Naive B cell (primary cell): ENCODE measurements at regions not wholly inside any gene's neighbourhood (a gene's known extent, or its start where the extent isn't known, plus 50 kb on each side); places are given as distances from the start of the nearest gene placed in this dataset.
"Not testable (repeated sequence)": the region's sequence is repeated elsewhere in the genome, so short reads cannot be mapped to it uniquely, and the experiment has no call there.

Experiments
- ATAC-seq, 2 donors: fragments of 150-1000 bp; cut with Tn5 transposase; 2 replicates each; pipeline ENCODE4 v1.10.0; 2021; ENCODE audit warnings: low read depth in 2 of 2, mild to moderate bottlenecking in 2 of 2, moderate library complexity in 2 of 2
- DNase-seq: peaks from one replicate; pipeline ENCODE4 v3.0.0; 2022
- H3K27ac Mint-ChIP-seq, 6 donors: one replicate each; pipeline ENCODE4 v1.8.0; 2020 to 2022; ENCODE audit warnings: mild to moderate bottlenecking in 6 of 6, mixed read lengths in 6 of 6, moderate library complexity in 5 of 6, inconsistent platforms in 2 of 6
- H3K27me3 Mint-ChIP-seq, 3 donors: one replicate each; pipeline ENCODE4 v1.8.0; 2021 to 2022; ENCODE audit warnings: mixed read lengths in 3 of 3, mild to moderate bottlenecking in 1 of 3
- H3K36me3 Mint-ChIP-seq, 2 donors: one replicate each; pipeline ENCODE4 v1.8.0; 2020 to 2022; ENCODE audit warnings: mixed read lengths in 2 of 2, inconsistent platforms in 1 of 2, mild to moderate bottlenecking in 1 of 2
- H3K4me1 Mint-ChIP-seq, 3 donors: one replicate each; pipeline ENCODE4 v1.8.0; 2020 to 2022; ENCODE audit warnings: mixed read lengths in 3 of 3, inconsistent platforms in 1 of 3, mild to moderate bottlenecking in 1 of 3, moderate library complexity in 1 of 3
- H3K4me3 Mint-ChIP-seq, 8 donors: one replicate each; pipeline ENCODE4 v1.8.0; 2020 to 2022; ENCODE audit warnings: mild to moderate bottlenecking in 8 of 8, mixed read lengths in 8 of 8, moderate library complexity in 8 of 8, inconsistent platforms in 2 of 8
- H3K9me3 Mint-ChIP-seq, 7 donors: one replicate each; pipeline ENCODE4 v1.8.0; 2020 to 2022; ENCODE audit warnings: mixed read lengths in 7 of 7, mild to moderate bottlenecking in 5 of 7, inconsistent platforms in 2 of 7, moderate library complexity in 1 of 7

DNA sequence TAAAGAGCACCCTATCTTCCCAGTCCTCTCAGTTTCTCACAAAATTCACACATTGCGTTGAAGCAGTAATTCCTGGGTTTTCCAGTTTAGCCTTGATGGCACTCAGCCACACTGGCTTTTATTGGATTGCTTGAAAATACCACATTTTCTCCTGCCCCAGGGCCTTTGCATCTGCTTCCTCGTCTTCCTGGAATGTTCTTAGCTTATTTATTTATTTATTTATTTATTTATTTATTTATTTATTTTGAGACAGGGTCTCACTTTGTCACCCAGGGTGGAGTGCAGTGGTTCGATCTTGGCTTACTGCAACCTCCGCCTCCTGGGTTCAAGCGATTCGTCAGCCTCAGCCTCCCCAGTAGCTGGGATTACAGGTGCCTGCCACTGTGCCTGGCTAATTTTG is 680.0 kb upstream of the SALL1 start:
- H3K27ac Mint-ChIP-seq, ATAC-seq, H3K36me3 Mint-ChIP-seq, H3K4me1 Mint-ChIP-seq, H3K4me3 Mint-ChIP-seq, H3K27me3 Mint-ChIP-seq, DNase-seq: not testable (repeated sequence)
- peaks cover 0 to 11% (median 5%) of the 10 kb centered on the region in 7 donors for H3K9me3 Mint-ChIP-seq

DNA sequence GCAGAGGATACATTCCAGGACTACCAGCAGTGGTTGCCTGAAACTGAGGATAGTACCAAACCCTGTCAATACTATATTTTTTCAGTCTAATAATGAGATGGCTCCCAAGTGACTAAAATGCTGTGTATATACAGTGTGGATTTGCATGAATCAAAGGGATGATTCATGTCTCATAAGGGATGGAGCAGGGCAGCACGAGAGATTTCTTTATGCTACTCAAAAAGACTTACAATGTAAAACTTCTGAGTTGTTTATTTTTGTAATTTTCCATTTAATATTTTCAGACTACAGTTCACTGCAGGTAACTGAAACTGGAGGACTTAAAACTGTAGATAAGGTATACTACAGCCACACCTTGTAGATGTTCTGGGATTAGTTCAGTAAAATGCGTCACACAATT is 674.7 kb upstream of the SALL1 start:
- Mint-ChIP-seq H3K27ac (no peak overlapping the region), H3K4me3 (no peak overlapping the region), H3K4me1 (no peaks in the 10 kb centered on the region), H3K36me3 (no peaks in the 10 kb centered on the region), H3K9me3 (peaks cover 0 to 9% (median 2%) of the 10 kb centered on the region in 7 donors), H3K27me3 (no peaks in the 10 kb centered on the region)
- ATAC-seq: no peak
- no peak for DNase-seq

DNA sequence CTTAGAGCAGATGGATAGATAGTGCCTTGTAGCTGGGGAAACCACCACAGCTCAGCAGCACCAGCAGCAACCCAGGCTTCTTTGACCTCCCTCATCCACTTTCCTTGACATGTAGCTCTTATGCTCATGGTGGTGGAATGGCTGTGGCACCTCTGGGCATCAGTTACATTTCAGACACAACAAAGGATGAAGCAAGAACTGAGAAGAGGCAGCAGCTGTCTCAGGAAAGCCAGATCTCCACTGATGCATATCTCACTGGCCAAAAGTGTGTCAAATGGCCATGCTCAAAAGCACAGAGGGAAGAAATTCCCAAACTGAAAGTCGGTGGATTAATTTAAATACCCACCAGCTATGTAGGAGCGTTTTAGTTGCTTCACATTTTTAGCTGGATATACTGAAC is 671.4 kb upstream of the SALL1 start:
- Mint-ChIP-seq H3K4me1 (no peaks in the 10 kb centered on the region), H3K36me3 (no peaks in the 10 kb centered on the region), H3K27ac (no peak overlapping the region), H3K4me3 (no peak overlapping the region), H3K27me3 (no peaks in the 10 kb centered on the region), H3K9me3 (peaks cover 0 to 6% (median 4%) of the 10 kb centered on the region in 7 donors)
- ATAC-seq (no peak), DNase-seq (no peak)

GRCh38 chr16:51821527-51821926 is 670.5 kb upstream of the SALL1 start:
- Mint-ChIP-seq H3K4me1 (no peaks in the 10 kb centered on the region), H3K9me3 (peaks cover 0 to 6% (median 4%) of the 10 kb centered on the region in 7 donors), H3K27me3 (no peaks in the 10 kb centered on the region), H3K4me3 (no peak overlapping the region), H3K27ac (no peak overlapping the region), H3K36me3 (no peaks in the 10 kb centered on the region)
- DNase-seq: no peak
- no peak for ATAC-seq

- no peak for ATAC-seq
- H3K36me3 Mint-ChIP-seq: no peaks in the 10 kb centered on the region
- H3K9me3 Mint-ChIP-seq: peaks cover 0 to 7% (median 4%) of the 10 kb centered on the region in 7 donors
- DNase-seq: no peak
- H3K4me1 Mint-ChIP-seq: no peaks in the 10 kb centered on the region
- no peak overlapping the region for H3K27ac Mint-ChIP-seq
- no peaks in the 10 kb centered on the region for H3K27me3 Mint-ChIP-seq
- H3K4me3 Mint-ChIP-seq: no peak overlapping the region
These were observed 669.1 kb upstream of the SALL1 start for GRCh38 chr16:51820176-51820575.

DNA sequence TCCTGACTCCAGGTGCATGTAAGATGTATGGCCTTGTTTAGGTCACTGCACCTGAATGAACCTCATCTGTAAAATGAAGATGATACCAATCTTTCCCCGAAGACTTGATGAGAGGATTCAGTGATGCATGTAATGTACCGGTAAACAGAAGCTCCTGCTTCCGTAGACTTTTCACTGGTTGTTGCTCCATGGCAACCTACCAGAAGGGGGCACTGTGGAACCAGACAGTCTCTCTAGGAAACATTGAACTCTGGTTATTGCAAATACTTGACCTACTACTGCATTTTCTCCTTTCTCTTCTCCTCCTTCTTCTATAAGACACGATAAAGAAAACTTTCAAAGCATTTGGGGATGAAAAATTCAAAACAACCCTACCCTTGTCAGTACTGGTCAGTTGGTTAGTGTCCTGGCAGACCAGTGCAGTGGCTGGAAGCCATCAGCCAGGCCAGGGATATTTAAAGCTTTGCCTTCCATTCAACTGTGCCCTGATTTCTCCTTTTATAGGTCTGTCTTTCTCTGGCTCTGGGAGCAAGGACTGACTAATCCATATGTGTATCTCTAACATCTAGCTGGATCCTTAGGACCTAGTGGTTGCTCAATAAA is 667.4 kb upstream of the SALL1 start:
- DNase-seq: no peak
- Mint-ChIP-seq H3K36me3 (no peaks in the 10 kb centered on the region), H3K4me1 (no peaks in the 10 kb centered on the region), H3K27me3 (no peaks in the 10 kb centered on the region), H3K9me3 (peaks cover 3 to 15% (median 6%) of the 10 kb centered on the region in 7 donors), H3K27ac (no peak overlapping the region), H3K4me3 (no peak overlapping the region)
- ATAC-seq: no peak

GRCh38 chr16:51816929-51817328 is 665.9 kb upstream of the SALL1 start:
- Mint-ChIP-seq H3K27me3 (no peaks in the 10 kb centered on the region), H3K4me3 (no peak overlapping the region), H3K4me1 (no peaks in the 10 kb centered on the region), H3K27ac (no peak overlapping the region), H3K9me3 (peaks cover 3 to 17% (median 6%) of the 10 kb centered on the region in 7 donors), H3K36me3 (no peaks in the 10 kb centered on the region)
- no peak for ATAC-seq
- DNase-seq: no peak

DNA sequence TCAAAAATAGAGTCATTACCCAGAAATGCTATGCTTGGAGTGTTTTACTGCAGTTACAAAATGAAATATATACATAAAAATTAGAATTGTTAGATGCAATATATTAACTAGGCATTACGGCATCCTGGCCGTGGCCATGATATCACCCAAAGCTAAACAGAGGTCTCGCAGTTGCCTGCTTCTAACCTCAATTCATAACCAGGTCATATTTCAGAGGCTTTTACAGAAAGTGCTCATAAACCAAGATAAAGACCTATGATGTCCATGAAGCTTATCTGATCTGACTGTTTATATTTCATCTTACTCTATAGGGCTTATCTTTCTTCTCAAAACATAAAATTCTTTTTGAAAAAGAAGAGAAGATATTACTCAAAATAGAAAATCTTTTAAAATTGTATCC is 664.5 kb upstream of the SALL1 start:
- Mint-ChIP-seq H3K27ac (no peak overlapping the region), H3K27me3 (no peaks in the 10 kb centered on the region), H3K4me1 (no peaks in the 10 kb centered on the region), H3K9me3 (peaks cover 3 to 17% (median 6%) of the 10 kb centered on the region in 7 donors), H3K4me3 (no peak overlapping the region), H3K36me3 (no peaks in the 10 kb centered on the region)
- ATAC-seq (no peak), DNase-seq (no peak)

DNA sequence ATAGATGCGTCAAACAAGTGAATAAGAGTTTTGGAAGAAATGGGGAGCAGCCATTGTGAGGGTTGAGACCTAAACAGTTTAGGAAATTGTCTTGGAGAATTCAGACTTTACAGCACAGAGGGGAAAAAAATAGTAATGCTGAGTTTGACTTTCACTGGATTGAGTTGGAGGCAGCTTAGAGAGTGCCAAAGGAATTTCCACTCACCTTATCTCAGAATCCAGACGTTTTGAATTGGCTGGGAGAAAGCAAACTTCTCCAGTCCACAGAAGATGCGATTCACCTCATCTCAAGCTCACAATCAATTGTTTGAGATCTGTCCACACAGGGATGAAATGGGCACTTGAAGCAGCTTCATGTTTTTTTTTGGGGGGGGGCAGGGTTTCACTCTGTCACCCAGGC is 663.5 kb upstream of the SALL1 start:
- H3K4me1 Mint-ChIP-seq: no peaks in the 10 kb centered on the region
- no peaks in the 10 kb centered on the region for H3K27me3 Mint-ChIP-seq
- H3K4me3 Mint-ChIP-seq: no peak overlapping the region
- no peak overlapping the region for H3K27ac Mint-ChIP-seq
- no peaks in the 10 kb centered on the region for H3K36me3 Mint-ChIP-seq
- DNase-seq (no peak), ATAC-seq (no peak)
- H3K9me3 Mint-ChIP-seq: peaks cover 3 to 17% (median 6%) of the 10 kb centered on the region in 7 donors

GRCh38 chr16:51813609-51814008 is 662.5 kb upstream of the SALL1 start:
- no peaks in the 10 kb centered on the region for H3K4me1 Mint-ChIP-seq
- H3K27me3 Mint-ChIP-seq: peaks cover 0 to 4% (median 0%) of the 10 kb centered on the region in 3 donors
- no peak overlapping the region for H3K27ac Mint-ChIP-seq
- no peak overlapping the region for H3K4me3 Mint-ChIP-seq
- ATAC-seq (no peak), DNase-seq (no peak)
- H3K9me3 Mint-ChIP-seq: peaks cover 2 to 20% (median 6%) of the 10 kb centered on the region in 7 donors
- H3K36me3 Mint-ChIP-seq: no peaks in the 10 kb centered on the region

GRCh38 chr16:51812945-51813344 is 661.9 kb upstream of the SALL1 start:
- no peak overlapping the region for H3K27ac Mint-ChIP-seq
- no peak for DNase-seq
- H3K36me3 Mint-ChIP-seq: no peaks in the 10 kb centered on the region
- H3K4me1 Mint-ChIP-seq: no peaks in the 10 kb centered on the region
- H3K9me3 Mint-ChIP-seq: peaks cover 0 to 23% (median 6%) of the 10 kb centered on the region in 7 donors
- H3K27me3 Mint-ChIP-seq: peaks cover 0 to 4% (median 0%) of the 10 kb centered on the region in 3 donors
- H3K4me3 Mint-ChIP-seq: no peak overlapping the region
- ATAC-seq: no peak

GRCh38 chr16:51807551-51807950 is 656.5 kb upstream of the SALL1 start:
- H3K9me3 Mint-ChIP-seq: peaks cover 0 to 20% (median 6%) of the 10 kb centered on the region in 7 donors
- H3K27ac Mint-ChIP-seq: no peak overlapping the region
- no peaks in the 10 kb centered on the region for H3K36me3 Mint-ChIP-seq
- H3K4me1 Mint-ChIP-seq: no peaks in the 10 kb centered on the region
- no peak overlapping the region for H3K4me3 Mint-ChIP-seq
- DNase-seq (no peak), ATAC-seq (no peak)
- peaks cover 0 to 4% (median 0%) of the 10 kb centered on the region in 3 donors for H3K27me3 Mint-ChIP-seq

DNA sequence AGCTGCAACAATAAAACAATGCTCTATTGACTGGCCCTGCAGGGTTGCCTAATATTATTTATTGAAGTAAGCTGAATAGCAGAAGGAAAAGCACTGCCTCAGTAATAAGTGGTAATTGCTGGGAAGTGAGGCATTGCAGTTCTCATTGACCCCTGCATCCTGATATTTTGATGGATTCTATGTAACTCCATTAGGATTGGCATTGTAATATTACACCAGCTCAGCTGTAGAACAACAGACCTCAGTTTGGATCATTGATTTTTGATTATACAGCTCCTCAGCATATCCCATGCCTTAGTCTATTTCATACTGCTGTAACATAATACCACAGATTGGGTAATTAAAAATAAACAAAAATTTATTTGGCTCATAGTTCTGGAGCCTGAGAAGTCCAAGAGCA is 650.6 kb upstream of the SALL1 start:
- H3K9me3 Mint-ChIP-seq: peaks cover 0 to 13% (median 0%) of the 10 kb centered on the region in 7 donors
- no peak for ATAC-seq
- H3K4me3 Mint-ChIP-seq: peak overlapping the region in 1 of 8 donors; percentile 70
- no peak overlapping the region for H3K27ac Mint-ChIP-seq
- no peak for DNase-seq
- no peaks in the 10 kb centered on the region for H3K4me1 Mint-ChIP-seq
- H3K27me3 Mint-ChIP-seq: no peaks in the 10 kb centered on the region
- H3K36me3 Mint-ChIP-seq: peaks cover 0 to 4% of the 10 kb centered on the region in 2 donors

GRCh38 chr16:51797669-51798259 is 646.7 kb upstream of the SALL1 start:
- no peak for DNase-seq
- no peak for ATAC-seq
- H3K27ac Mint-ChIP-seq: no peak overlapping the region
- no peaks in the 10 kb centered on the region for H3K27me3 Mint-ChIP-seq
- peaks cover 0 to 4% of the 10 kb centered on the region in 2 donors for H3K36me3 Mint-ChIP-seq
- no peak overlapping the region for H3K4me3 Mint-ChIP-seq
- H3K9me3 Mint-ChIP-seq: peaks cover 0 to 17% (median 3%) of the 10 kb centered on the region in 7 donors
- H3K4me1 Mint-ChIP-seq: no peaks in the 10 kb centered on the region
